ENCODE measurements at regions not wholly inside any gene's neighbourhood (a gene's known extent, or its start where the extent isn't known, plus 50 kb on each side); places are given as distances from the start of the nearest gene placed in this dataset.

DNA sequence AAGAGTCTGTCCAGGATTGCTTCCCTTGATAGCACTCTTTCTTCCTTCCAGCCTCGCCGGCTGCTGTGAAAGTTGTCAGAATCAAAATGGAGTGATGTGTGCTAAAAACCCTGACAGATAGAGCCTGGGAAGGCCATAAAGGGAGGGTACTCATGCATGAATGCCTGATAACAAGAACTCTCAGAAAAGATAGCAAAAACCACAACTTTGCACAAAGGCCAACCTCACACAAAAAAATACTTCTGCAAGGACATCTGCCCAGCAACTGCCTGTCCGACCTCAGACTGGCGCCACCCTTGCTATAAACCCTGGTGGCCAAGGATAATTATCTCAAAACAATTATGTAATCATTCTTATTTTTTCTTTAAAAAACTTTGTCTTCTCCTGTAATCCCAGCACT is 133.2 kb upstream of the SVIL start:
- DNase-seq (ENCODE audit: low read depth in 2 of 3, low spot score in 2 of 3), result no peak

DNA sequence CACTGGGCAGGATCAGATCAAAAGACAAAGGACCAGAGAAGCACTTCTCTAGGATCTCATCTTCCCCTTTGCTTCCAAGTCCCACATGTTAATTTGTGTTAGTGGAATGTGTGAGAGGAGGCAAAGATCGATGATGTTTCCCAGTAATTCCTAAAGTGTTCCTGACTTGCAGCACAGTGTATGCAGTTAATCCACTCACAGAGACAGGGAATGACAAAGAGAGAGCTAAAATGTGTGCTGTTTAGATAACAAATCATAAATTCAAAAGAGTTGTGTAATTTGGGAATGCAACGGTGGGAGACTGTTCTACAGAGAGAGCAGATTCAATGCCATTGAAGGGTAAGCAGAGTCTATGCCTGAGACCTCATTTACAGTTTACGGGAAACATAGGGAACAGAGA is 132.0 kb upstream of the SVIL start:
- DNase-seq (ENCODE audit: low read depth in 2 of 3, low spot score in 2 of 3), result no peak

DNA sequence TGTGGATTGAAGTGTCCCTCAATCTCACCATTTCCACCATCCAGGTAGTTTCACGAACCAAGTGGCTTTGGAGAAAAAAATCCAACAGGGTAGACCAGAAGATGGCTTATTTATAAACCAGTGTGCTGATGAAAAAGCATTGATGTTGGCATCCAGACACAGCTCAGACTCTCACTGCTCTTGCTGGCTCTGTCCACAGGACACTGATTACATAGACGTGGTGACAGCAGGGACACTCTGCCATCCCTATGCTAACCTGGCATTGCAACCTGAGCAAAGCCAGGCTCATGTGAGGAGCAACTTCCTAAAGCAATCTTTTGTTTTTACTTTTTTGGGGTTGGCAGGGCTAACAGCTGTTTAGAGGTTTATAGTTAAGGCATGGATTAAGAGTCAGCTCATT is 130.6 kb upstream of the SVIL start:
- DNase-seq (ENCODE audit: low read depth in 2 of 3, low spot score in 2 of 3), result no peak

DNA sequence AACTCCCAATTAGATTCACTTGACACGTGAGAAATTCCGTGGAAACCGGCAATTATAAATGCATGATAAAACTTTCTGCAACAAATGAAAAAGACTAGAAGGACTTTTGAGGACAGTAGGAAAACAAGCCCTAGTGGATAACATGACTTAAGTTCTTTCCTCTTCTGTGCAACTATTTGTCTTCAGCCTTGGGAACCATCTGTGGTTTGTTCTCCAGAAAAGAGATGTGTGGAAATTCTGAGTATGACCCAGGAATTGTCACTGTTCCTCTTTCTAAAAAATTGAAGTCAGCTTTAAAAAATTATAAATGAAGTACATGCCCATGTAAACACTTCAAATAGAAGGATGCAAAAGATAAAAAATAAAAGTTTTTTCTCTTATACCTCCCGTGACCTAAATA is 128.6 kb upstream of the SVIL start:
- DNase-seq (ENCODE audit: low read depth in 2 of 3, low spot score in 2 of 3), result no peak

DNA sequence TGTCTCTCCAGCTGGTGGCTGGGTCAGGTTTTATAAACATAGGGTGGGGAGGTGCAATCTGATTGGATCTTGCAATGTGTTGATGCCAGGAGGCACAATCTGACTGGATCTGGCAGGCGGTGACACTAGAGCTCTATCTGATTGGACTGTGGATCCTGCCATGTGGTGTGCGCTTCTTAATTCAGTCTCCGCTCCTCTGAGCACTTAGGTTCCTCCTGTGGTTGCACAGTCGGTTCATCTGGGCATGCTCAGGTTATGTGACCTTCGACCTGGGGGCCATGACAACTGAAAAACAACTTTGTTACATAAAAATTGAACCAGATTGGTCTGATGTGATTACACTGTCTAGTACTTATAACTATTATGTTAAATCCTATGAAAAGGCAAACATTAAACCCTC is 127.1 kb upstream of the SVIL start:
- DNase-seq (ENCODE audit: low read depth in 2 of 3, low spot score in 2 of 3), result no peak

DNA sequence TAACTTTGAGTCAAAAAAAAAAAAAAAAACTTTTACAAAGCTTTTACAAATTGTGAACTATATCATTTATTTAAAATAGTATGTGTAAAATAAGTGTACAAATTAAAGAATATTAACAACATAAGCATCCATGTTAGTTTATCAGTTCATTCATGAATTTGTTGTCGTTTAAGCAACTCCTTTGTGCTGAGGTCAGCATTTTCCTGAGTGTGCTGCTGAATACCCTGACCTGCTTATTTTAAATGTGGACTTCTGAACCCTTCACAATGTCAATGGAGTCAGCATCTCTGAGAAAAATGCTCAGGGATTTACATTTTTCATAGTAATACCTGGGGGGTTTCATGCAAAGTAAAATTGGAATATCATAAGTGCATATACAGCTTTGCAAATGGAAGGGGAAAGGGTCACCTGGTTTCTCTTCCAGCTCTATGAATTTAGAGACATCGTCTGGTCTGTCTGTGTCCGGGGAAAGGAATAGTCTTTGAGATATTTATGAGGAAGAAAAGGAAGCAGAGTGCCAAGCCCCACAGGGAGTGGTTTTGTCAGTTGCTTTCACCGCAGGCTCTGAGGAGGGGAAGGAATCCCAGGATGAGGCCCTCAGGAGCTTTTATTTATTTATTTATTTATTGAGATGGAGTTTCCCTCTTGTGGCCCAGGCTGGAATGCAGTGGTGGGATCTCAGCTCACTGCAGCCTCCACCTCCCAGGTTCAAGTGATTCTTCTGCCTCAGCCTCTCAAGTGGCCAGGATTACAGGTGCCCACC is 125.5 kb upstream of the SVIL start:
- DNase-seq (ENCODE audit: low read depth in 2 of 3, low spot score in 2 of 3), result no peak

DNA sequence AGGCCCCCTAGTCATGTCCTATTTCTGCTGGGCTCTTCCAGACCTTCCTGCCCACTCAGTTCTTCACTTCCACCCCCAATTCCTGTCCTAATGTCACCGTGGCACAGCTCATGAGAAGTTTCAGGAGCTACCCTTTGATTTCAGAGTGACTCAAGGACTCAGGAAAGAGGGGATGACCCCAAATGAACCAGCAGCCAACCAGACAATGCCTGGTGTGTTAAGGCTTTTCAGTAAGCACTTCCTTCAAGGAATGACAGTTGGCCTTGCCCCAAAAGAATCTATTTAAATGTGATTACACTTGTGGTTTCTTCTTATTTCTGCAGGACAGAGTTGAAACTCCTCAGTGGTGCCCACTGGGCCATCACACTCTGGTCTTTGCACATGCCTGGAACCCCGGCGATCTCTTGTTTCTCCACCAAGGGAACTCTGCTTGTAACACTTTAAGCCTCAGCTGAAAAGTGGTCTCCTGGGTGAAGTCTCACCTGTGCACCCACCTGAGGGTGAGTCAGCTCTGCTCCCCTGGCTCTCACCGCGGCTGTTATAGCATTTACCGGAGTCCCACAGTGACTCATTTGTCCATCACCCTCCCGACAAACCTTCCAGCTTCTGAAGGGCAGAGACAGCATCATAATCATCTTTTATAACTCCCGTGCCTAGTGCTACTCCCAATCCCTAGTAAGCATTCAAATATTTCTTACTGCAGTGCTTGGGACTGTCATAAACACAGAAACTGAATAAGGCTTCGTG is 123.0 kb upstream of the SVIL start:
- DNase-seq (ENCODE audit: low read depth in 2 of 3, low spot score in 2 of 3), result no peak

DNA sequence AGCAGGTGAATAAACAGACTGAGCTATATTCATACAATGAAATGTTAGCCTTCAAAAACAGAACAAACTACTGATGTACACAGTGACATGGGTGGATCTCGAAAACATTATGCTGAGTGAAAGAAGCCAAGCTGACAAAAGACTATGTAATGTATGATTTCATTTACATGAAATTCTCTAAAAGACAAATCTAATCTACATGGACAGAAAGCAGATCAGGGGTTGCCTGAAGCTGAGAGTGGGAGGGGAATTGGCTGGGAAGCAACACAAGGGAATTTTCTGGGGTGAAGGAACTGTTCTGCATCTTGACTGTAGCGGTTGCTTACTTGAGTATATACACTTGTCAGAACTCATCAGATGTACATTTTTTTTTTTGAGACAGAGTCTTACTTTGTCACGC is 121.7 kb upstream of the SVIL start:
- DNase-seq (ENCODE audit: low read depth in 2 of 3, low spot score in 2 of 3), result no peak

DNA sequence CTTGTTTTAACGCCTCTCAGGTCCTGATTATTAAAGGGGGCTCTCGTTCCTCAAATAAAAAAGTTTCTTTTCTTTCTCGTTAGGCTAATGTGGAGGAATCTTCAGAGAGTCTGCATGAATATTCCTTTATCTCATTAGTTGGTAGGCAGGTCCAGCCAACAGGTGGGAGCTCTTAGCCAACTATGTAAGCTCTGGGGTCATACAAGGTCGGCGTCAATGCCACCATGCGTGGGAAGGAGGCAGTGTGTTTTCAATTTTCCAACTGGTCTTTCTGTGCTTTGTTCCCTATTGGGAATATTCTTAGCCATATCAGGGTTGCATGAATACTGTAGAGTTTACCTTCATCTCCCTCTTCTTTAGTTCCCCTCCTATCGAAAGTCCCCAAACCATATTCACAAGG is 118.5 kb upstream of the SVIL start:
- DNase-seq (ENCODE audit: low read depth in 2 of 3, low spot score in 2 of 3), result no peak

DNA sequence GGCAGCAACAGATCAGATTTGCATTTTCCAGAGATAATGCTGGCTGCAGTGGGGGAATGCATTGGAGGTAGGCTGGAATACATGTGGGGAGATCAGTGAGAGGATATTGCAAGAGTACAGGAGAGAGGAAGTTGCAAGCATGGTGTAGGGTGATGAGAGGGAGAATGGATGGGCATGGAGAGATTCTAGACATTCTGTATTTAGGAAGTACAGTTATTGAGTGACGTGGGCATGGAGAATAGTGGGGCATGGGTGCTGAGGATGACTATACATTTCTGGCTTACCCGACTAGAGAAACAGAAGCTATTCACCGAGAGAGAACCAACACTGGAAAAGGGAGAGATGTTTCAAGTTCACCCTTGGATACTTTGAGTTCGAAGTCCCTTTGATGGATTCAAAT is 116.9 kb upstream of the SVIL start:
- DNase-seq (ENCODE audit: low read depth in 2 of 3, low spot score in 2 of 3), result no peak

DNA sequence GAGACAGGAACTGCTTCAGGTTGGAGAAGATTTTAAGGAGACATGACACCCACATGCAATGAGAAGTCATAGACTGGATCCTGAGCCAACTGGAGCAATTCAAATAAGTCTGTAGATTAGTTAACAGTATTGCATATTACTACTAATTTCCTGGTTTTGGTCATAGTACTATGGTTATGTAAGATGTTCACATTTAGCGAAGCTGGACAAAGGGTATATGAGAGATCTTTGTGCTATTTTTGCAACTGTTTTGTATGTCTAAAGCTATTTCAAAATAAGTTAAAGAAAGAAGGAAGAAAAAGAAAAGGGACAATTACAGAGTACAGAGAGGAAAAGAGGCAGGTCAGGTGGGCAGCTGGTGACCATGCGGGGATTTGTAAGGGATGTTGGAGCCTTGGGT is 116.5 kb upstream of the SVIL start:
- no peak for DNase-seq (ENCODE audit: low read depth in 2 of 3, low spot score in 2 of 3)

DNA sequence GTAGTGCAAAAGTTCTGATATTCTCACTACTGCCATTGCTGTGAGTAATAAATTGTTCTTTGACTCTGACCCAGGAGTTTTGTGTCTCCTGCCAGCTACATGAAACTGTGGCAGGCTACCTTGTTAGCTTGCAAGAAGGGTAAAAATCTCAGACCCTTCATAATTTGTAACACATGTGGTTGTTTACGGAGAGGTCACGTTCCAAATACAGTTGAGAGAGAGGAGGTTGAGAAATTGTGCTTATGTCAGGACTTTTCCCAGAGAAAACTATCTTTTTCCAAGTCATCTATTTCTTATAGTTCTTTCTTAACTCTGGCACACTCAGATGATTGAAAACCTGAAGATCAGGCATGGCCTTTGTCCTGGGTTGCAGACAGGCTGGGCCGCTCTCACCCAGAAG is 114.4 kb upstream of the SVIL start:
- no peak for DNase-seq (ENCODE audit: low read depth in 2 of 3, low spot score in 2 of 3)

DNA sequence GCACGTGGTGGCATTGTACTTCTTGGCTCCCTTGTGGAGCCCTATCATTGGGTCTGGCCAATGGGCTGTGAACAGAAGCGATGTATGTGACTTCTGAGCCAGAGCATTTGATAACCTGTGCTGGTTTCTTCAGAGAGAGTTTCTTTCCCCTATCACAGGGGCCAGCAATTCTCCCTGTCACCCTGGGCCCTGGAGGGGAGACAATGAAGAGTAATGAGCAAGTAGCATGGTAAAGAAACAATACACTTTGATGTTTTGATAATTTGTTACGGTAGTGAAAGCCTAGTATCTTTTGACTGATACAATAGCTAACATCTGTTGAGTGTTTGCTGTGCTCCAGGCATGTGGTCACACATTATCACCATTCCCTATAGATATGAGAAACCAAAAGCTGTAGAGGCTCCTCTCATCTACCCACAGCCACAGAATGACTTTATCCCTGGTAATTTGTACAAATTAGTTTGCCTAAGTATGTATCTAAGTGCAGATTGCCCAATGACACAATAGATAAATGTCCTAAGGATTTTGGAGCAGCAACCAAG is 113.4 kb upstream of the SVIL start:
- no peak for DNase-seq (ENCODE audit: low read depth in 2 of 3, low spot score in 2 of 3)

DNA sequence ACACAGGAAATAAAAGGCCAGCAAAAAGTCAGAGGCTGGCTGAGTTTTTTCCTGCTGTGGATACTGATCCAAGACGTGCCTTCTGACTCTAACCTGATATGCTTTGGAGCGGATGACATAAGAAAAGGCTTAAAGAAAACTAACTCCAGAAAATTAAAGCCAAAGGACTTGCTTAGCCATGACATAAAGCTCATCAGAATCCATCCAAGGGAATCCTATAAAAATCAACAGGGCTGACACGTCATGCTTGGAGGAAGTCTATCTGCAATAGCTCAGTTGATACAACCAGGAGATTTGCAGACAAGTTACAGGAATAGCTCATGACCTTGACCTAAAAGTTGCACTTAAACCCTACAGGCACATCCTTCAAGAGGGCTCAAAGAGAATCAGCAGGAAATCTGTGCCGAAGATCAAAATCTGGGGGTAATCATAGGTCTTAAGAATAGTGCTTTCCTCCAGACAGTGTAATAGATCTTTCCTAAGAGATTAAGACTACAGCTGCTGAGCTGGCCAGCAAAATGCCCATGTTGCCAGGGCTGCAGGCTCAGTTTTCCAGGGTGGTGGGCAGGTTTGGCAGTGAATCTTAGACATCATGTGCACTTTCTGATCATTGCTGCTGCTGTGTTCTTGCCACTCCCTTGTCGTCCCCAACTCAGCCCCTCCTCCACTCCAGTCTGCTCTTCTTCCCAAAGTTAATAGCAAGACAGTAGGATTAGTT is 111.5 kb upstream of the SVIL start:
- DNase-seq (ENCODE audit: low read depth in 2 of 3, low spot score in 2 of 3), result no peak

DNA sequence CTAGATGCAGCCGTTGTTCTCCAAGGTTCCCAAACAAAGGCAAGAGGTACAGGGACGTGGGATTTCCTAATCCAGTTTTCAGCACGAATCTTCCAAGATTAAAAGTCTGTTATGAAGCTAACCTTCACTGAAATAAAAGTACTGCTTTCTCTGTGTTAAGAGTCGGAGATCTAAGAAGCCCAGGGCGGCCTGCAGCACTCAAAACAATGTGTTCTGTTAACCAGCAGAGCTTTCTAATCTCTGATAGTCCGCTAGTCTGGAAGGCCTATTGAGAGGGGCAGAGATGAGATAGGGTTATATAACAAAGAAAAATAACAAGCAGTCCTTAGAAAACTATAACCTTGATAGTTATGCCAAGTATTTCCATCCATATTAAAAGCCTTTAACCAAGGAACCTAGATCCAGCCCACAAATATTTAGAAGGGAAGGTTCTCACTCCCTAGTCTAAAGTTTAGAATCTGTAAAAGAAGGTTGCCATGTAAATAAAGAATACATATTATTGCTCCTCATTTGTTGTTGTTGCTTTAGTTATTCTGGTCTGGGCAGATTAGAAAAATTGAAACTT is 106.3 kb upstream of the SVIL start:
- no peak for DNase-seq (ENCODE audit: low read depth in 2 of 3, low spot score in 2 of 3)

DNA sequence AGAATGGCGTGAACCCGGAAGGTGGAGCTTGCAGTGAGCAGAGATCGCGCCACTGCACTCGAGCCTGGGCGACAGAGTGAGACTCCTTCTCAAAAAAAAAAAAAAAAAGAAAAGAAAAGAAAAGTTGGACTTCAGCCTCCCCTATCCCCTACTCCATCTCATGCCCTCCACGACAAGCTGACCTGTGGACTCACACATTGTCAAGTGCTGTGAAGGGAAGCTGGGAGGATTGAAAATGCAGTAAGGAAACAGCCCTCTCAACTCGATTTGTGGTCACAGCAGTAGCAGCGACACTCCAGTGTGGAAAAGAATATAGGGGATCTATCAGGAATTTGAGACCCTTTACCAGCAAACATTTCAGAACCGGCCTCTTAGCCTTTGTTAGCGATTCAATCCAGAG is 103.6 kb upstream of the SVIL start:
- DNase-seq (ENCODE audit: low read depth in 2 of 3, low spot score in 2 of 3), result no peak

DNA sequence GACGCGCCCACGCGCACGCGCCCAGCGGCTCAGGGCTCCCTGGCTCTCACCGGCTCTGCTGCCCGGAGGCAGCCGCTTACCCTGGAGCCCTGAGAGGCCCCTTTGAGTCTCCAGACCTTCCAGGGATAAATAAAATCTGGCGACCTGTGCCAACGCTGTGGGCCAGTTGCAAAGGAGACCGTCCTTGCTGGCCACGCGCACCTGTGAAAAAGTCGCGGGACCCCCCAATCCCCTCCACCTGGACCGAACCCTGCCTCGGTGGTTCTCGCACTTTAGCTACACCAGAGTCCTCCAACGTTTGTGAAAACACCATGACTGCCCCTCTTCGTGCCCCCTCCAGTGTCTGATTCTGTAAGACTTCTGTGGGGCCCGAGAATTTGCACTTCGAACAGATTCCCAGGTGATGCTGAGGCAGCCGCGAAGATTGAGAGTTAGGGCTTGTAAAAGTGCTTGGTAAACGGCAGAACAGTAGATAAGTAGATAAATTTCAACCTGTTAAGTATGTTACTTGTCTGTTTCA is 102.4 kb upstream of the SVIL start:
- DNase-seq (ENCODE audit: low read depth in 2 of 3, low spot score in 2 of 3), result peak in 2 of 3 donors; percentile 29 to 45

DNA sequence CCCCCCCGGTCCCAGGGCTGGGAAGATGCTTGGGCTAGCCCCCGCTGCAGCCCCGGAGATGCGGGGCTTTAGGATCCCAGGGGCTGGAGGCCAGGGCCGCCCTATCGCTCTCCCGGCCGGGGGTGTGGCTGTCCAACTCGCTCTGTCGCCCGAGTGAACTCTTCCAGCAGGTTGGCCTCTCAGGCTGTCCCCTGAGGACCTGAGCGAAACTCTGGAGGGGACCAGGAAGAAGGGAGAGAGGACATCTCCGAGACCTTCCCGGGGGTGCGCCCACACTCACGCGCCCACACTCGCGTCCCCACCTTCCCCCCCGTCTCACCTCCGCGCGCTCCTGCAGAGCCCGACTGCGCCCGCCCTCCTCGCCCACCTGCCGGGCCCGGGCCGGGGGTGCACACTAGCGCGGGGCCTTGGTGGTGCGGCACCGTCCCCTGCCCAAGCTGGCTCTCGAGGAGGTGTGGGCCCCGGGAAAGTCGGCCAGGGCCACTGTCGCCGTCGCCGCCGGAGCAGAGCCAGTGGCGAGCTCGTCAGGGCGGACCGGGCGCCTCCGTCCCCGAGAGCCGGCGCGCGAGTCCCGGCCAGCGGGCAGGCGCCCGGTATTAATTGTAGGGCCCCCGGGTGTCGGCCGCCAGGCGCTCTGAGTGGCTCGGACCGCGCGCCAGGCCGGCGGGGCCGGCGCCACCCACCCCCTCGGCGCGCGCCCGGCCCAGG is 101.7 kb upstream of the SVIL start:
- DNase-seq (ENCODE audit: low read depth in 2 of 3, low spot score in 2 of 3), result peak in 2 of 3 donors; percentile 5 to 30

DNA sequence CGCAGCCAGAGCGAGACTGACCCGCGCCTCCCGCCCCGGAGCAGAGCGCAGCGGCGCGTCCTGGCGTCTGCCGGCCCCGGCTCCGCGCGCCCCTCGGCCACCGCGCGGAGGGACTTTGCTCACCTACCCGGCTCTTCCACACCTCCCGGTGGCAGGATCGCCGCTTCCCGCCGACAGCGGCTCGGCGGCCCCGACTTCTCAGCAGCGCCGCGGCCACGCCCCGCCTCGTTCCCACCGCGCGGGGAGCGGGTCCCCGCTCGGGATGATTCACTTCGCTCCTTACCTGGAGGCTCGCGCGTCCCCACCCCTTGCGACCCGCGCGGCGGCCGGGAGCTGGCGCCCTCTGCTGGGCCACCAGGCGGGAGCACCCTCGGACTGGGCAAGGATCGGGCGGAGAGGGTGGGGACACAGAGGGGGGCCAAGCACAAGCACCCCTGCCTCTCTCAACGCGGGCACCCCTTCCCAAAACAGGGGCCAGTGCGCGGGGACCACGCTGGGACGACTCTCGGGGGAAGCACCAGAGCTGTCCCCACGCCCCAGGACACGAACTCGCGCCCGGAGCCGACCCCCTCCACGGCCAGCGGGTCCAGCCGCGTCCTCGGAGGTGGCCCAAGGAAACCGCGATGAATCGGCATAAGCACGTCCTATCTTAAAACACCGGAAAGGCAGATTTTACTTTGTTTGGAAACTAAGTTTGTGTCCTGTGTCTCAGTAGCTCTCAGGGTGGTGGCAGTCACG is 101.0 kb upstream of the SVIL start:
- peak; percentile 61 to 90 (median 88) for DNase-seq (ENCODE audit: low read depth in 2 of 3, low spot score in 2 of 3)

Measured in hematopoietic multipotent progenitor cell (in vitro differentiated cells).